ENCODE measurements at regions not wholly inside any gene's neighbourhood (a gene's known extent, or its start where the extent isn't known, plus 50 kb on each side); places are given as distances from the start of the nearest gene placed in this dataset.

GRCh38 chr4:171397175-171397574 lies 416.0 kb upstream of the GALNTL6 start:
- Histone ChIP-seq H3K4me3 (ENCODE audit: low read length) (no peak overlapping the region), H3K27ac (ENCODE audit: low read length) (no peak overlapping the region), H3K79me2 (replicated peaks; ENCODE audit: insufficient read depth, low read length) (no peaks in the 10 kb centered on the region), H3K36me3 (ENCODE audit: insufficient read depth, low read length) (no peaks in the 10 kb centered on the region), H3K9ac (ENCODE audit: low read length) (no peak overlapping the region), H3K9me3 (ENCODE audit: low read length) (no peaks in the 10 kb centered on the region), H2AFZ (ENCODE audit: low read depth, low read length) (no peak overlapping the region), H3F3A (ENCODE audit: insufficient read depth, low read length, poor library complexity, severe bottlenecking) (no peaks in the 10 kb centered on the region), H3K27me3 (ENCODE audit: insufficient read depth, low read depth, low read length) (no peaks in the 10 kb centered on the region), H4K20me1 (ENCODE audit: insufficient read depth) (no peaks in the 10 kb centered on the region), H3K9me2 (ENCODE audit: insufficient read depth, low read length) (no peaks in the 10 kb centered on the region), H3K4me2 (ENCODE audit: low read length) (no peak overlapping the region)
- TF ChIP-seq EP300 (conservative IDR thresholded peaks at IDR 0.05; ENCODE audit: poor library complexity, severe bottlenecking): no peak
- TF ChIP-seq EZH2 (IDR thresholded peaks at IDR 0.05; ENCODE audit: borderline replicate concordance, insufficient read depth, low read length, poor library complexity, severe bottlenecking): no peak
- no peak for TF ChIP-seq REST (IDR thresholded peaks at IDR 0.05; ENCODE audit: borderline replicate concordance)

DNA sequence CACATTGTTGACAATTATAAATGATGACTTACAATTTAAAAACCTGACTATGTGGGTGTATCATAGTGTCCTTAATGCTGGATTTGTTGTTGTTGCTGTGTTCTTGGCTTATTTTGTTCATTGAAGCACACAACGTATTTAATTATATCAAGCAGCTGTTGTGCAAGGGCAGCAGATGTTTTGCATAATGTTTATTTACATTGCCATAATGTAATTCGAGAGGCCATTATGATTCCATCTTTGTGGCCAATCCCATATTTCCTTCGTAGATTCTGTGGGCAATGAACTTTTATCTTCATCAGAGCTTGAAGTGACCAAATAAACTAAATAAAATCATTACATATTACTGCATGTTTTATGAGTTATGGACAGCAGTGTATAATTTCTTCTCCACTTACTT lies 422.6 kb upstream of the GALNTL6 start:
- no peaks in the 10 kb centered on the region for H3K9me3 ChIP-seq (ENCODE audit: low read length)
- no peak overlapping the region for H3K4me2 ChIP-seq (ENCODE audit: low read length)
- no peaks in the 10 kb centered on the region for H4K20me1 ChIP-seq (ENCODE audit: insufficient read depth)
- no peaks in the 10 kb centered on the region for H3K36me3 ChIP-seq (ENCODE audit: insufficient read depth, low read length)
- no peak overlapping the region for H3K27ac ChIP-seq (ENCODE audit: low read length)
- no peaks in the 10 kb centered on the region for H3K9me2 ChIP-seq (ENCODE audit: insufficient read depth, low read length)
- H3K79me2 ChIP-seq (replicated peaks; ENCODE audit: insufficient read depth, low read length): no peaks in the 10 kb centered on the region
- TF ChIP-seq POLR2AphosphoS5 (IDR thresholded peaks at IDR 0.05) (no peak), MXI1 (conservative IDR thresholded peaks at IDR 0.05; ENCODE audit: poor library complexity, severe bottlenecking) (no peak), SMC3 (conservative IDR thresholded peaks at IDR 0.05; ENCODE audit: poor library complexity) (no peak), EZH2 (IDR thresholded peaks at IDR 0.05; ENCODE audit: borderline replicate concordance, insufficient read depth, low read length, poor library complexity, severe bottlenecking) (no peak), REST (IDR thresholded peaks at IDR 0.05; ENCODE audit: borderline replicate concordance) (no peak), EP300 (conservative IDR thresholded peaks at IDR 0.05; ENCODE audit: poor library complexity, severe bottlenecking) (no peak), TAF1 (IDR thresholded peaks at IDR 0.05; ENCODE audit: low read depth) (no peak), RAD21 (conservative IDR thresholded peaks at IDR 0.05) (no peak)
- TF ChIP-seq, protein P1, sequence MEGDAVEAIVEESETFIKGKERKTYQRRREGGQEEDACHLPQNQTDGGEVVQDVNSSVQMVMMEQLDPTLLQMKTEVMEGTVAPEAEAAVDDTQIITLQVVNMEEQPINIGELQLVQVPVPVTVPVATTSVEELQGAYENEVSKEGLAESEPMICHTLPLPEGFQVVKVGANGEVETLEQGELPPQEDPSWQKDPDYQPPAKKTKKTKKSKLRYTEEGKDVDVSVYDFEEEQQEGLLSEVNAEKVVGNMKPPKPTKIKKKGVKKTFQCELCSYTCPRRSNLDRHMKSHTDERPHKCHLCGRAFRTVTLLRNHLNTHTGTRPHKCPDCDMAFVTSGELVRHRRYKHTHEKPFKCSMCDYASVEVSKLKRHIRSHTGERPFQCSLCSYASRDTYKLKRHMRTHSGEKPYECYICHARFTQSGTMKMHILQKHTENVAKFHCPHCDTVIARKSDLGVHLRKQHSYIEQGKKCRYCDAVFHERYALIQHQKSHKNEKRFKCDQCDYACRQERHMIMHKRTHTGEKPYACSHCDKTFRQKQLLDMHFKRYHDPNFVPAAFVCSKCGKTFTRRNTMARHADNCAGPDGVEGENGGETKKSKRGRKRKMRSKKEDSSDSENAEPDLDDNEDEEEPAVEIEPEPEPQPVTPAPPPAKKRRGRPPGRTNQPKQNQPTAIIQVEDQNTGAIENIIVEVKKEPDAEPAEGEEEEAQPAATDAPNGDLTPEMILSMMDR (IDR thresholded peaks at IDR 0.05; ENCODE audit: poor library complexity, severe bottlenecking): no peak
- H2AFZ ChIP-seq (ENCODE audit: low read depth, low read length): no peak overlapping the region
- H3K27me3 ChIP-seq (ENCODE audit: insufficient read depth, low read depth, low read length): no peaks in the 10 kb centered on the region
- no peak overlapping the region for H3K9ac ChIP-seq (ENCODE audit: low read length)
- H3K4me3 ChIP-seq (ENCODE audit: low read length): no peak overlapping the region
- H3F3A ChIP-seq (ENCODE audit: insufficient read depth, low read length, poor library complexity, severe bottlenecking): no peaks in the 10 kb centered on the region
